ENCODE measurements at regions not wholly inside any gene's neighbourhood (a gene's known extent, or its start where the extent isn't known, plus 50 kb on each side); places are given as distances from the start of the nearest gene placed in this dataset.

GRCh38 chr2:145026456-145027455 is 506.8 kb upstream of the ZEB2 start:
- Histone ChIP-seq H3K9ac (ENCODE audit: low read length) (no peak overlapping the region), H3K9me2 (replicated peaks; ENCODE audit: low read length) (no peaks in the 10 kb centered on the region), H3K4me2 (ENCODE audit: low read length) (no peak overlapping the region), H3K4me1 (ENCODE audit: insufficient read depth, low read length) (no peaks in the 10 kb centered on the region), H3F3A (ENCODE audit: low read length, unreplicated experiment) (no peaks in the 10 kb centered on the region), H3K79me2 (ENCODE audit: low read length) (no peaks in the 10 kb centered on the region), H3K27me3 (ENCODE audit: low read length) (no peaks in the 10 kb centered on the region), H2AFZ (ENCODE audit: low read length) (no peak overlapping the region), H3K4me3 (ENCODE audit: low read length) (no peak overlapping the region), H4K20me1 (ENCODE audit: low read length) (no peaks in the 10 kb centered on the region), H3K9me3 (ENCODE audit: low read length) (no peaks in the 10 kb centered on the region), H3K27ac (ENCODE audit: low read length) (no peak overlapping the region), H3K36me3 (ENCODE audit: low read depth, low read length) (no peaks in the 10 kb centered on the region)
- CTCF ChIA-PET = no interaction called here
- TF ChIP-seq EZH2 (IDR thresholded peaks at IDR 0.05; ENCODE audit: low read length, unreplicated experiment) (no peak), EZH2phosphoT487 (IDR thresholded peaks at IDR 0.05; ENCODE audit: borderline replicate concordance, low read length) (no peak)
- TF ChIP-seq, protein P1, sequence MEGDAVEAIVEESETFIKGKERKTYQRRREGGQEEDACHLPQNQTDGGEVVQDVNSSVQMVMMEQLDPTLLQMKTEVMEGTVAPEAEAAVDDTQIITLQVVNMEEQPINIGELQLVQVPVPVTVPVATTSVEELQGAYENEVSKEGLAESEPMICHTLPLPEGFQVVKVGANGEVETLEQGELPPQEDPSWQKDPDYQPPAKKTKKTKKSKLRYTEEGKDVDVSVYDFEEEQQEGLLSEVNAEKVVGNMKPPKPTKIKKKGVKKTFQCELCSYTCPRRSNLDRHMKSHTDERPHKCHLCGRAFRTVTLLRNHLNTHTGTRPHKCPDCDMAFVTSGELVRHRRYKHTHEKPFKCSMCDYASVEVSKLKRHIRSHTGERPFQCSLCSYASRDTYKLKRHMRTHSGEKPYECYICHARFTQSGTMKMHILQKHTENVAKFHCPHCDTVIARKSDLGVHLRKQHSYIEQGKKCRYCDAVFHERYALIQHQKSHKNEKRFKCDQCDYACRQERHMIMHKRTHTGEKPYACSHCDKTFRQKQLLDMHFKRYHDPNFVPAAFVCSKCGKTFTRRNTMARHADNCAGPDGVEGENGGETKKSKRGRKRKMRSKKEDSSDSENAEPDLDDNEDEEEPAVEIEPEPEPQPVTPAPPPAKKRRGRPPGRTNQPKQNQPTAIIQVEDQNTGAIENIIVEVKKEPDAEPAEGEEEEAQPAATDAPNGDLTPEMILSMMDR (conservative IDR thresholded peaks at IDR 0.05; ENCODE audit: low read depth, low read length) = no peak
- POLR2A ChIA-PET (ENCODE audit: unreplicated experiment) = no interaction called here
- DNase-seq (no peak), ATAC-seq (no peak)
- BruUV-seq (replicated peaks) = no TSS peak
- intact Hi-C loops (cut with micrococcal nuclease) = no loop called here

DNA sequence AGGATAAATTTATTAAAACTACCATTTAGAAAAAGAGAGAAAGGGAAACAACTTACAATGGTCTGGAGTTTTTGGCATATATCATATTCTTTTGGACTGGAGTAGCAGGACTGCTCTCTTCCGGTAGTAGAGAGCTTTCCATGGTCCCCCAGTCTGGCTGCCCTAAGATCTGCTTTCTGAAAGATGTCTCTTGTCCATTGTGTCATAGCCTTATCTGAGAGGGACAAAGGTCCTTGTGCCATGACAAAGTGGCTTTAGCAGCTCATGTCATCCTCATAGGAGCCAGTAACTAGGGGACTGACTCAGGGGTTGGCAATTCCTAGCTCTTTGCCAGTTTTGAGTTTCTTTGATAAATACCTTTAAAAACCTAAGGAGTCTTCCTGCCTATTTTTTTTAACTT is 505.5 kb upstream of the ZEB2 start:
- no peak for TF ChIP-seq EZH2phosphoT487 (IDR thresholded peaks at IDR 0.05; ENCODE audit: borderline replicate concordance, low read length)
- TF ChIP-seq, protein P1 (conservative IDR thresholded peaks at IDR 0.05; ENCODE audit: low read depth, low read length) = no peak
- TF ChIP-seq EZH2 (IDR thresholded peaks at IDR 0.05; ENCODE audit: low read length, unreplicated experiment) = no peak
- POLR2A ChIA-PET (ENCODE audit: unreplicated experiment) = no interaction called here

DNA sequence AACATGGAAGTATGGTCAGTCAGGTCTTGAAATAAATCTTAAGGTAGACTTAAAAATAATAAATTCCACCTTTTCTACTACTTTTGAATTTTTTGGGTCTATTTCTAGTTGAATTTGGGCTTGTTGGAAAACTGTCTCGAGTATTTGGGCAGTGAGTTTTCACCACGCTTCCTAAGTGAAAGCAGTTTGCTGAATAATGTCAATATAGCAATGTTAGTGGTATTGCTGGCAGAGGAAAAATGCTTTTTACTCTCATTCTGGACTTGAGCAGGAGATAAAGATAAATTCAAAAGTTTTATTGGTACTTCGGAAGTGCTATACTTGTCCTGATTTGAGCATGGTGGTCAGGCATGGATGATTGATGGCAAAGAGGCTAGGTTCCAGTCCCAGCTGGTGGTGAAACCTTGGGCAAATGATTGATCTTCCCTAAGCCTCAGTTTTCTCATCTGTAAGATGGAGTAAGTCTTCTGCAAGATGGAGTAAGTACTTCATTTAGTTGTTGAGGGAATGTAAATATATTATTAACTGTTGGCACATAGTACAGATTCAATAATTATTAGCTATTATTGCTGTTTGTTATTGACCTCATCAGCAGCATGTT is 503.5 kb upstream of the ZEB2 start:
- Histone ChIP-seq H3F3A (ENCODE audit: low read length, unreplicated experiment) (no peaks in the 10 kb centered on the region), H2AFZ (ENCODE audit: low read length) (no peak overlapping the region), H3K79me2 (ENCODE audit: low read length) (no peaks in the 10 kb centered on the region), H3K27ac (ENCODE audit: low read length) (no peak overlapping the region), H3K9ac (ENCODE audit: low read length) (no peak overlapping the region), H3K9me3 (ENCODE audit: low read length) (no peaks in the 10 kb centered on the region), H3K27me3 (ENCODE audit: low read length) (no peaks in the 10 kb centered on the region), H3K4me1 (ENCODE audit: insufficient read depth, low read length) (peaks cover 5% of the 10 kb centered on the region), H4K20me1 (ENCODE audit: low read length) (no peaks in the 10 kb centered on the region), H3K9me2 (replicated peaks; ENCODE audit: low read length) (no peaks in the 10 kb centered on the region), H3K36me3 (ENCODE audit: low read depth, low read length) (no peaks in the 10 kb centered on the region), H3K4me2 (ENCODE audit: low read length) (no peak overlapping the region), H3K4me3 (ENCODE audit: low read length) (no peak overlapping the region)
- no peak for TF ChIP-seq EZH2 (IDR thresholded peaks at IDR 0.05; ENCODE audit: low read length, unreplicated experiment)
- TF ChIP-seq, protein P1 (conservative IDR thresholded peaks at IDR 0.05; ENCODE audit: low read depth, low read length) = no peak
- TF ChIP-seq EZH2phosphoT487 (IDR thresholded peaks at IDR 0.05; ENCODE audit: borderline replicate concordance, low read length) = no peak
- BruUV-seq (replicated peaks) = no TSS peak
- ChIA-PET POLR2A (ENCODE audit: unreplicated experiment) (no interaction called here), CTCF (no interaction called here)
- intact Hi-C loops (cut with micrococcal nuclease) = no loop called here
- ATAC-seq = no peak
- DNase-seq = no peak

More for the DNA sequence above, 505.5 kb upstream of the ZEB2 start:
- CTCF ChIA-PET = no interaction called here
- intact Hi-C loops (cut with micrococcal nuclease) = no loop called here
- no peak overlapping the region for H3K27ac ChIP-seq (ENCODE audit: low read length)
- H3F3A ChIP-seq (ENCODE audit: low read length, unreplicated experiment) = no peaks in the 10 kb centered on the region
- ATAC-seq (no peak), DNase-seq (no peak)
- no TSS peak for BruUV-seq (replicated peaks)
- H3K9me2 ChIP-seq (replicated peaks; ENCODE audit: low read length) = no peaks in the 10 kb centered on the region
- no peaks in the 10 kb centered on the region for H3K4me1 ChIP-seq (ENCODE audit: insufficient read depth, low read length)
- no peaks in the 10 kb centered on the region for H4K20me1 ChIP-seq (ENCODE audit: low read length)
- no peaks in the 10 kb centered on the region for H3K79me2 ChIP-seq (ENCODE audit: low read length)
- no peak overlapping the region for H3K9ac ChIP-seq (ENCODE audit: low read length)
- no peaks in the 10 kb centered on the region for H3K36me3 ChIP-seq (ENCODE audit: low read depth, low read length)
- no peak overlapping the region for H2AFZ ChIP-seq (ENCODE audit: low read length)
- no peaks in the 10 kb centered on the region for H3K9me3 ChIP-seq (ENCODE audit: low read length)
- no peak overlapping the region for H3K4me3 ChIP-seq (ENCODE audit: low read length)
- H3K4me2 ChIP-seq (ENCODE audit: low read length) = no peak overlapping the region
- H3K27me3 ChIP-seq (ENCODE audit: low read length) = no peaks in the 10 kb centered on the region

All from PC-3 (cell line).